Progenitor cell of endocrine pancreas (in vitro differentiated cells): ENCODE measurements at regions not wholly inside any gene's neighbourhood (a gene's known extent, or its start where the extent isn't known, plus 50 kb on each side); places are given as distances from the start of the nearest gene placed in this dataset.

ENCODE experiments used
- DNase-seq: peaks from one replicate; pipeline ENCODE4 v3.0.0; 2021; ENCODE audit warnings: low spot score; ENCODE audit not compliant: unreplicated experiment
- H3K27ac Mint-ChIP-seq: 2 replicates; pipeline ENCODE4 v1.8.0; 2021; ENCODE audit warnings: mild to moderate bottlenecking, moderate library complexity, mixed read lengths
- H3K27me3 Mint-ChIP-seq: 2 replicates; pipeline ENCODE4 v1.8.0; 2021; ENCODE audit warnings: mixed read lengths
- H3K36me3 Mint-ChIP-seq: 2 replicates; pipeline ENCODE4 v1.8.0; 2022; ENCODE audit warnings: mixed read lengths; ENCODE audit not compliant: insufficient read depth
- H3K4me1 Mint-ChIP-seq: 2 replicates; pipeline ENCODE4 v1.8.0; 2021; ENCODE audit warnings: low read depth, mixed read lengths
- H3K4me3 Mint-ChIP-seq: 2 replicates; pipeline ENCODE4 v1.8.0; 2021; ENCODE audit warnings: low read depth, mild to moderate bottlenecking, moderate library complexity, mixed read lengths
- H3K9me3 Mint-ChIP-seq: 2 replicates; pipeline ENCODE4 v1.8.0; 2021; ENCODE audit warnings: low read depth, mixed read lengths
- CTCF ChIP-seq: fragments of 200-600 bp; sonication (generic); IDR thresholded peaks from one replicate; pipeline ENCODE4 v1.5.0; 2021; ENCODE audit warnings: antibody characterized with exemption, mild to moderate bottlenecking; ENCODE audit not compliant: unreplicated experiment

GRCh38 chr3:159761369-159761768, 227.3 kb upstream of the IL12A start:
- no peak for TF ChIP-seq CTCF
- H3K27ac Mint-ChIP-seq, result no peak overlapping the region
- DNase-seq, result no peak
- H3K36me3 Mint-ChIP-seq, result peaks cover 3% of the 10 kb centered on the region
- H3K4me3 Mint-ChIP-seq, result no peak overlapping the region
- peaks cover 4% of the 10 kb centered on the region for H3K9me3 Mint-ChIP-seq
- peaks cover 16% of the 10 kb centered on the region for H3K4me1 Mint-ChIP-seq
- H3K27me3 Mint-ChIP-seq, result peaks cover 29% of the 10 kb centered on the region

- H3K9me3 Mint-ChIP-seq, result no peaks in the 10 kb centered on the region
- no peak for TF ChIP-seq CTCF
- peak overlapping the region; percentile 84 for H3K4me3 Mint-ChIP-seq
- H3K27me3 Mint-ChIP-seq, result peaks cover 36% of the 10 kb centered on the region
- DNase-seq, result no peak
- H3K4me1 Mint-ChIP-seq, result peaks cover 16% of the 10 kb centered on the region
- H3K27ac Mint-ChIP-seq, result peak overlapping the region; percentile 5
- H3K36me3 Mint-ChIP-seq, result no peaks in the 10 kb centered on the region
These were observed 226.6 kb upstream of the IL12A start for GRCh38 chr3:159761848-159762635.

GRCh38 chr3:159763011-159763601, 225.5 kb upstream of the IL12A start:
- peaks cover 16% of the 10 kb centered on the region for H3K4me1 Mint-ChIP-seq
- peaks cover 43% of the 10 kb centered on the region for H3K27me3 Mint-ChIP-seq

GRCh38 chr3:159763602-159764489, 224.8 kb upstream of the IL12A start:
- DNase-seq, result peak; percentile 58
- TF ChIP-seq CTCF, result peak; percentile 43
- peak overlapping the region; percentile 88 for H3K4me3 Mint-ChIP-seq
- H3K27ac Mint-ChIP-seq, result peak overlapping the region; percentile 87
- H3K36me3 Mint-ChIP-seq, result no peaks in the 10 kb centered on the region
- peaks cover 16% of the 10 kb centered on the region for H3K4me1 Mint-ChIP-seq
- H3K9me3 Mint-ChIP-seq, result no peaks in the 10 kb centered on the region
- H3K27me3 Mint-ChIP-seq, result peaks cover 50% of the 10 kb centered on the region

More at GRCh38 chr3:159763011-159763601, 225.5 kb upstream of the IL12A start:
- no peaks in the 10 kb centered on the region for H3K9me3 Mint-ChIP-seq
- peak overlapping the region; percentile 91 for H3K27ac Mint-ChIP-seq
- H3K36me3 Mint-ChIP-seq, result no peaks in the 10 kb centered on the region
- peak overlapping the region; percentile 84 for H3K4me3 Mint-ChIP-seq
- TF ChIP-seq CTCF, result no peak
- DNase-seq, result peak; percentile 17

- H3K4me1 Mint-ChIP-seq, result peaks cover 16% of the 10 kb centered on the region
- no peak for DNase-seq
- no peak overlapping the region for H3K27ac Mint-ChIP-seq
- peaks cover 50% of the 10 kb centered on the region for H3K27me3 Mint-ChIP-seq
- H3K36me3 Mint-ChIP-seq, result no peaks in the 10 kb centered on the region
- peak overlapping the region; percentile 88 for H3K4me3 Mint-ChIP-seq
- no peaks in the 10 kb centered on the region for H3K9me3 Mint-ChIP-seq
- no peak for TF ChIP-seq CTCF
These were observed 224.1 kb upstream of the IL12A start for GRCh38 chr3:159764490-159765029.
